ENCODE measurements at regions not wholly inside any gene's neighbourhood (a gene's known extent, or its start where the extent isn't known, plus 50 kb on each side); places are given as distances from the start of the nearest gene placed in this dataset.

GRCh38 chr2:223415071-223415470 lies 187.1 kb downstream of the SCG2 start:
- CTCF ChIA-PET, result no interaction called here
- Histone ChIP-seq H3K4me3 (ENCODE audit: low read depth, low read length) (no peak overlapping the region), H3K9me3 (no peaks in the 10 kb centered on the region), H3K4me1 (no peaks in the 10 kb centered on the region), H3K36me3 (ENCODE audit: control insufficient read depth, insufficient read depth, low read length) (no peaks in the 10 kb centered on the region), H3K27me3 (replicated peaks; ENCODE audit: control insufficient read depth, insufficient read depth, low read length) (no peaks in the 10 kb centered on the region)
- no peak for DNase-seq
- no peaks in the 10 kb centered on the region for H3K4me1 Mint-ChIP-seq (ENCODE audit: low read depth, unreplicated experiment)
- no TSS peak for BruUV-seq (replicated peaks)
- no peaks in the 10 kb centered on the region for H3K36me3 Mint-ChIP-seq (ENCODE audit: insufficient read depth, unreplicated experiment)
- H3K27me3 Mint-ChIP-seq (ENCODE audit: insufficient read depth, unreplicated experiment), result peaks cover 23% of the 10 kb centered on the region
- H3K9me3 Mint-ChIP-seq (ENCODE audit: unreplicated experiment), result no peaks in the 10 kb centered on the region
- no peak overlapping the region for H3K4me3 Mint-ChIP-seq (ENCODE audit: unreplicated experiment)
- no peak overlapping the region for H3K27ac Mint-ChIP-seq (ENCODE audit: unreplicated experiment)
- intact Hi-C loops (cut with micrococcal nuclease; ENCODE audit: unreplicated experiment), result no loop called here
- TF ChIP-seq CTCF (IDR thresholded peaks at IDR 0.05; ENCODE audit: insufficient read depth in 1 of 2, low read depth in 1 of 2, low read length in 1 of 2, severe bottlenecking in 1 of 2, unreplicated experiment in 1 of 2), result no peak
- POLR2A ChIA-PET, result no interaction called here

- no peaks in the 10 kb centered on the region for H3K27me3 ChIP-seq (replicated peaks; ENCODE audit: control insufficient read depth, insufficient read depth, low read length)
Observed at GRCh38 chr2:223416815-223417610, 185.1 kb downstream of the SCG2 start.

GRCh38 chr2:223418131-223418530 lies 184.0 kb downstream of the SCG2 start:
- no peaks in the 10 kb centered on the region for H3K4me1 ChIP-seq
- ChIA-PET CTCF (no interaction called here), POLR2A (no interaction called here)
- Mint-ChIP-seq H3K27ac (ENCODE audit: unreplicated experiment) (no peak overlapping the region), H3K4me3 (ENCODE audit: unreplicated experiment) (no peak overlapping the region), H3K36me3 (ENCODE audit: insufficient read depth, unreplicated experiment) (no peaks in the 10 kb centered on the region), H3K4me1 (ENCODE audit: low read depth, unreplicated experiment) (no peaks in the 10 kb centered on the region), H3K9me3 (ENCODE audit: unreplicated experiment) (no peaks in the 10 kb centered on the region), H3K27me3 (ENCODE audit: insufficient read depth, unreplicated experiment) (peaks cover 24% of the 10 kb centered on the region)
- no TSS peak for BruUV-seq (replicated peaks)
- DNase-seq, result no peak
- H3K9me3 ChIP-seq, result no peaks in the 10 kb centered on the region
- no peaks in the 10 kb centered on the region for H3K36me3 ChIP-seq (ENCODE audit: control insufficient read depth, insufficient read depth, low read length)
- no peak for TF ChIP-seq CTCF (IDR thresholded peaks at IDR 0.05; ENCODE audit: insufficient read depth in 1 of 2, low read depth in 1 of 2, low read length in 1 of 2, severe bottlenecking in 1 of 2, unreplicated experiment in 1 of 2)
- H3K4me3 ChIP-seq (ENCODE audit: low read depth, low read length), result no peak overlapping the region
- intact Hi-C loops (cut with micrococcal nuclease; ENCODE audit: unreplicated experiment), result no loop called here
- H3K27me3 ChIP-seq (replicated peaks; ENCODE audit: control insufficient read depth, insufficient read depth, low read length), result no peaks in the 10 kb centered on the region

More at GRCh38 chr2:223416815-223417610, 185.1 kb downstream of the SCG2 start:
- Histone ChIP-seq H3K9me3 (no peaks in the 10 kb centered on the region), H3K4me1 (no peaks in the 10 kb centered on the region), H3K36me3 (ENCODE audit: control insufficient read depth, insufficient read depth, low read length) (no peaks in the 10 kb centered on the region), H3K4me3 (ENCODE audit: low read depth, low read length) (no peak overlapping the region)
- H3K36me3 Mint-ChIP-seq (ENCODE audit: insufficient read depth, unreplicated experiment), result no peaks in the 10 kb centered on the region
- CTCF ChIA-PET, result no interaction called here
- H3K27me3 Mint-ChIP-seq (ENCODE audit: insufficient read depth, unreplicated experiment), result peaks cover 21% of the 10 kb centered on the region
- BruUV-seq (replicated peaks), result no TSS peak
- POLR2A ChIA-PET, result no interaction called here
- no peak for DNase-seq
- no peaks in the 10 kb centered on the region for H3K4me1 Mint-ChIP-seq (ENCODE audit: low read depth, unreplicated experiment)
- no peaks in the 10 kb centered on the region for H3K9me3 Mint-ChIP-seq (ENCODE audit: unreplicated experiment)
- intact Hi-C loops (cut with micrococcal nuclease; ENCODE audit: unreplicated experiment), result no loop called here
- no peak for TF ChIP-seq CTCF (IDR thresholded peaks at IDR 0.05; ENCODE audit: insufficient read depth in 1 of 2, low read depth in 1 of 2, low read length in 1 of 2, severe bottlenecking in 1 of 2, unreplicated experiment in 1 of 2)
- no peak overlapping the region for H3K4me3 Mint-ChIP-seq (ENCODE audit: unreplicated experiment)
- no peak overlapping the region for H3K27ac Mint-ChIP-seq (ENCODE audit: unreplicated experiment)

All from Caco-2 (cell line).